ENCODE measurements at regions not wholly inside any gene's neighbourhood (a gene's known extent, or its start where the extent isn't known, plus 50 kb on each side); places are given as distances from the start of the nearest gene placed in this dataset.

GRCh38 chr4:189823591-189823990 is 117.1 kb upstream of the FRG1 start:
- TF ChIP-seq CTCF (conservative IDR thresholded peaks at IDR 0.05; ENCODE audit: low read depth, low read length), result no peak
- no peak overlapping the region for H3K4me3 ChIP-seq (ENCODE audit: low read depth, low read length)
- DNase-seq (ENCODE audit: low read depth), result no peak

DNA sequence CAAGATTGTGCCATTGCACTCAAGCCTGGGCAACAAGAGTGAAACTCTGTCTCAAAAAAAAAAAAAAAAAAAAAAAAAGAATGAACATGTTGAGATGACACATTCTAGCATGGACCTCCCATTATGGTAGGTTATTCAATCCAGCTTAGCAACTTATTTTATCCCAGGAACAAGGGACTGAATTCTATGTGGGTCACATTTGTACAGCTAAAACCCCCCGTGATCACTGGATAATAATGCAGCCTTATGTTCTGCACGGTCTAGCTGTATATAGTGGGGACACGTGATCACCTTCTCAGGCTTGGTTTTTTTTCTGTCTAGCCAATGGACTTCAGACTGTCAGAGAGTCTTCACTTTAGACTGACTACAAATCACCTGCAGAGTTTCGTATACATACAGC is 115.2 kb upstream of the FRG1 start:
- TF ChIP-seq CTCF (conservative IDR thresholded peaks at IDR 0.05; ENCODE audit: low read depth, low read length), result no peak
- H3K4me3 ChIP-seq (ENCODE audit: low read depth, low read length), result no peak overlapping the region
- DNase-seq (ENCODE audit: low read depth), result no peak

DNA sequence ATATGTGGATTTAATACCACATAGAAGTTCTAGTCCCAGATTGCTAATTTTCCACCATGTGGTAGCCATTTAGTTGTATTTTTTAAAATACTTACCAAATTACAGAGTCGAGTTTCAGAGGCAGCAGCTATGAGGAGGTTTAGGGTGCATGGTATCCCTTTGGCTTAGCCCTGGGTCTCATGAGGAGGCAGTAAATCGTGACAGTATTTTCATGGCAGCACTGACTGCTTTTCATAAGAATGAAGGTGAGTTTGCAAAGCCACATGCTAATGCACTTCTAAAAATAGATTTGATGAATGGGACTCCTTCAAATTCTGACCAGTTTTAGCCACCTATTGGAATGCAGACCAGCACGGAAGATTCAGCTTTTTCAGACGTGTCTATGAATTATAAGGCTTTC is 114.0 kb upstream of the FRG1 start:
- DNase-seq (ENCODE audit: low read depth), result no peak
- no peak overlapping the region for H3K4me3 ChIP-seq (ENCODE audit: low read depth, low read length)
- no peak for TF ChIP-seq CTCF (conservative IDR thresholded peaks at IDR 0.05; ENCODE audit: low read depth, low read length)

GRCh38 chr4:189828081-189828697 is 112.5 kb upstream of the FRG1 start:
- no peak overlapping the region for H3K4me3 ChIP-seq (ENCODE audit: low read depth, low read length)
- TF ChIP-seq CTCF (conservative IDR thresholded peaks at IDR 0.05; ENCODE audit: low read depth, low read length), result no peak
- no peak for DNase-seq (ENCODE audit: low read depth)

DNA sequence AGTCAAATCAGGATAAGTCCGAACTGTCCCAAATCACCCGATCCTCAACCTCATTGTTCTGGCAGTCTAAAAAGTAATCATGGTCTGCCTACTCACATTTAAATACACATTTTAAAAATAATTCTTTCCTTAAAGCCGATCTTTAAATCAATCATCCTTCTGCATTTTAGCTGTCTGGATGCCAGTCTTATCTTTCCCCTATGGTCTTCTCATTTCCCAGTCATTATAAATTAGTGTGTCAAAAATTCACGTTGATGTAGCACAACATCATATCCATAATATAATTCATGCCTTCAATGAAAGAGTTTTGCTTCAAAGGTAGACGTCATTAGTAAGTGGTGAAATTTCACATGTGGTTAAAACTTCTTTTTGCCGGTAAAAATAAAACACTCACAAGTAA is 108.1 kb upstream of the FRG1 start:
- H3K4me3 ChIP-seq (ENCODE audit: low read depth, low read length), result no peak overlapping the region
- no peak for TF ChIP-seq CTCF (conservative IDR thresholded peaks at IDR 0.05; ENCODE audit: low read depth, low read length)
- no peak for DNase-seq (ENCODE audit: low read depth)

DNA sequence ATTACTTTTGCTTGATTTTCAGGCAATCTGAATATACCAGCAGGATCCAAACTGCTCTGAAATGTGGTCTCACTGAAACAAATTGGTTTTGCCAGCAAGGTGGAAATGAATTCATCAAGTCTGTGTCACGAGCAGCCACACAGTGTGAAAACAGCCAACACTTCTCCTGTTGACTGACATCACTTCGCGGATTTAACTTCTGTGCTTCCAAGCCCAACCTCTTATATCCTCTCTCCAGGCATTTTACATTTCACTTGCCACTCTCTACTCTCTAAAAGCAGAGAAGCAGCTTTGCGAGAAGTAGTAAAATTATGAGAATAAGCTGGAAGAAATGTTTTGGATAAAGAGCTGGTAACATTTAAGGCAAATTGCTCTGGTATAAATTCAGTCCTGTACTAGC is 106.1 kb upstream of the FRG1 start:
- TF ChIP-seq CTCF (conservative IDR thresholded peaks at IDR 0.05; ENCODE audit: low read depth, low read length), result no peak
- DNase-seq (ENCODE audit: low read depth), result no peak
- no peak overlapping the region for H3K4me3 ChIP-seq (ENCODE audit: low read depth, low read length)

GRCh38 chr4:189835505-189835904 is 105.2 kb upstream of the FRG1 start:
- no peak for DNase-seq (ENCODE audit: low read depth)
- TF ChIP-seq CTCF (conservative IDR thresholded peaks at IDR 0.05; ENCODE audit: low read depth, low read length), result no peak
- no peak overlapping the region for H3K4me3 ChIP-seq (ENCODE audit: low read depth, low read length)
